Mesodermal cell (in vitro differentiated cells): ENCODE measurements at regions not wholly inside any gene's neighbourhood (a gene's known extent, or its start where the extent isn't known, plus 50 kb on each side); places are given as distances from the start of the nearest gene placed in this dataset.

Source experiments
- H3K27ac ChIP-seq: 2 replicates; pipeline ENCODE4 v1.7.0; 2013; ENCODE audit warnings: mild to moderate bottlenecking, low read depth, low read length, moderate library complexity; ENCODE audit not compliant: severe bottlenecking
- H3K36me3 ChIP-seq: 2 replicates; pipeline ENCODE4 v1.7.1; 2013; ENCODE audit warnings: mild to moderate bottlenecking, low read length, moderate library complexity; ENCODE audit not compliant: control insufficient read depth, insufficient read depth
- H3K4me1 ChIP-seq: one replicate; pipeline ENCODE4 v1.7.1; 2013; ENCODE audit warnings: mild to moderate bottlenecking, low read length; ENCODE audit not compliant: insufficient read depth, control insufficient read depth, poor library complexity, severe bottlenecking
- H3K4me3 ChIP-seq: 2 replicates; pipeline ENCODE4 v1.7.0; 2013; ENCODE audit warnings: low read length, control low read depth, mild to moderate bottlenecking; ENCODE audit not compliant: insufficient read depth, poor library complexity, severe bottlenecking; ENCODE audit errors: extremely low read depth
- H3K9me3 ChIP-seq: 2 replicates; pipeline ENCODE4 v1.7.1; 2013; ENCODE audit warnings: mild to moderate bottlenecking, low read length, moderate library complexity; ENCODE audit not compliant: control insufficient read depth
- WGBS, 2 experiments: methylation state at CpG; one replicate each; pipeline ENCODE4 v1.1.5; 2013; ENCODE audit warnings: missing lambda C conversion rate in 2 of 2; ENCODE audit not compliant: insufficient coverage in 2 of 2; 5-methylcytosine and 5-hydroxymethylcytosine counted together

- no peaks in the 10 kb centered on the region for H3K9me3 ChIP-seq
- no peak overlapping the region for H3K4me3 ChIP-seq
- H3K27ac ChIP-seq, result no peak overlapping the region
- H3K4me1 ChIP-seq, result no peaks in the 10 kb centered on the region
- WGBS, 2 experiments, result no CpG with 5 or more reads among the region's 2 CpGs
- no peaks in the 10 kb centered on the region for H3K36me3 ChIP-seq
Measured at GRCh38 chr2:150107816-150108215, 379.7 kb downstream of the RND3 start.

GRCh38 chr2:150107170-150107569 lies 380.3 kb downstream of the RND3 start:
- no peak overlapping the region for H3K27ac ChIP-seq
- H3K4me1 ChIP-seq, result no peaks in the 10 kb centered on the region
- no peaks in the 10 kb centered on the region for H3K9me3 ChIP-seq
- no peaks in the 10 kb centered on the region for H3K36me3 ChIP-seq
- WGBS, 2 experiments, result 80% methylated on average over 1 of the region's 1 CpG; no CpG with 5 or more reads in 1 of the 2 experiments
- no peak overlapping the region for H3K4me3 ChIP-seq

GRCh38 chr2:150101947-150102346 lies 385.5 kb downstream of the RND3 start:
- Histone ChIP-seq H3K27ac (no peak overlapping the region), H3K4me1 (peaks cover 15% of the 10 kb centered on the region), H3K4me3 (no peak overlapping the region), H3K36me3 (no peaks in the 10 kb centered on the region), H3K9me3 (no peaks in the 10 kb centered on the region)
- 17% methylated on average over 1 of the region's 2 CpGs for WGBS, 2 experiments

- Histone ChIP-seq H3K4me1 (peaks cover 15% of the 10 kb centered on the region), H3K9me3 (no peaks in the 10 kb centered on the region), H3K36me3 (no peaks in the 10 kb centered on the region), H3K4me3 (no peak overlapping the region), H3K27ac (no peak overlapping the region)
Measured at GRCh38 chr2:150100834-150101233, 386.6 kb downstream of the RND3 start.

- Histone ChIP-seq H3K27ac (no peak overlapping the region), H3K9me3 (no peaks in the 10 kb centered on the region), H3K36me3 (no peaks in the 10 kb centered on the region), H3K4me3 (no peak overlapping the region), H3K4me1 (peaks cover 15% of the 10 kb centered on the region)
- WGBS, 2 experiments, result no CpG with 5 or more reads among the region's 3 CpGs
Measured at GRCh38 chr2:150100336-150100735, 387.1 kb downstream of the RND3 start.

- Histone ChIP-seq H3K4me3 (no peak overlapping the region), H3K27ac (no peak overlapping the region), H3K9me3 (no peaks in the 10 kb centered on the region), H3K36me3 (no peaks in the 10 kb centered on the region), H3K4me1 (peaks cover 15% of the 10 kb centered on the region)
Measured at GRCh38 chr2:150099805-150100204, 387.7 kb downstream of the RND3 start.

- H3K9me3 ChIP-seq, result no peaks in the 10 kb centered on the region
- peaks cover 15% of the 10 kb centered on the region for H3K4me1 ChIP-seq
- H3K4me3 ChIP-seq, result no peak overlapping the region
- peak overlapping the region; percentile 32 for H3K27ac ChIP-seq
- no CpG with 5 or more reads among the region's 1 CpG for WGBS, 2 experiments
- no peaks in the 10 kb centered on the region for H3K36me3 ChIP-seq
Measured at GRCh38 chr2:150097901-150098531, 389.5 kb downstream of the RND3 start.

- no peaks in the 10 kb centered on the region for H3K36me3 ChIP-seq
- H3K27ac ChIP-seq, result no peak overlapping the region
- H3K4me1 ChIP-seq, result peaks cover 15% of the 10 kb centered on the region
- no peaks in the 10 kb centered on the region for H3K9me3 ChIP-seq
- WGBS, 2 experiments, result no CpG with 5 or more reads among the region's 3 CpGs
- H3K4me3 ChIP-seq, result no peak overlapping the region
Measured at GRCh38 chr2:150097402-150097801, 390.1 kb downstream of the RND3 start.

- Histone ChIP-seq H3K36me3 (no peaks in the 10 kb centered on the region), H3K9me3 (no peaks in the 10 kb centered on the region), H3K27ac (no peak overlapping the region), H3K4me3 (no peak overlapping the region), H3K4me1 (peaks cover 15% of the 10 kb centered on the region)
- WGBS, 2 experiments, result 93% methylated on average over 2 of the region's 3 CpGs; no CpG with 5 or more reads in 1 of the 2 experiments
Measured at GRCh38 chr2:150095361-150096095, 391.9 kb downstream of the RND3 start.

- WGBS, 2 experiments, result 100% methylated on average over 1 to 2 of the region's 4 CpGs
- Histone ChIP-seq H3K4me3 (no peak overlapping the region), H3K4me1 (peaks cover 7% of the 10 kb centered on the region), H3K27ac (no peak overlapping the region), H3K36me3 (no peaks in the 10 kb centered on the region), H3K9me3 (no peaks in the 10 kb centered on the region)
Measured at GRCh38 chr2:150091846-150092245, 395.6 kb downstream of the RND3 start.

GRCh38 chr2:150090031-150090430 lies 397.4 kb downstream of the RND3 start:
- Histone ChIP-seq H3K36me3 (no peaks in the 10 kb centered on the region), H3K4me3 (no peak overlapping the region), H3K4me1 (peaks cover 7% of the 10 kb centered on the region), H3K9me3 (no peaks in the 10 kb centered on the region), H3K27ac (peak overlapping the region; percentile 3)
- 78 to 89% methylated on average over 1 of the region's 1 CpG for WGBS, 2 experiments
